AG08395 (cell line): ENCODE measurements at regions not wholly inside any gene's neighbourhood (a gene's known extent, or its start where the extent isn't known, plus 50 kb on each side); places are given as distances from the start of the nearest gene placed in this dataset.
"Not testable (repeated sequence)": the region's sequence is repeated elsewhere in the genome, so short reads cannot be mapped to it uniquely, and the experiment has no call there.

Source experiments
- DNase-seq: peaks from one replicate; pipeline ENCODE4 v3.0.0; 2012; ENCODE audit warnings: mixed read lengths, low spot score

GRCh38 chr16:15204571-15204970 lies 110.5 kb upstream of the RRN3 start:
- DNase-seq, result not testable (repeated sequence)

- not testable (repeated sequence) for DNase-seq
These were observed 98.7 kb upstream of the RRN3 start for GRCh38 chr16:15192813-15193212.

- DNase-seq, result not testable (repeated sequence)
These were observed 98.1 kb upstream of the RRN3 start for GRCh38 chr16:15192197-15192596.

- DNase-seq, result not testable (repeated sequence)
These were observed 95.4 kb upstream of the RRN3 start for GRCh38 chr16:15189478-15189877.
